ENCODE measurements at regions not wholly inside any gene's neighbourhood (a gene's known extent, or its start where the extent isn't known, plus 50 kb on each side); places are given as distances from the start of the nearest gene placed in this dataset.

- ChIA-PET CTCF (no interaction called here), POLR2A (no interaction called here)
- Histone ChIP-seq H3K4me3 (ENCODE audit: control insufficient read depth in 1 of 7, extremely low read depth in 1 of 7, insufficient read depth in 4 of 7, low read depth in 2 of 7, low read length in 6 of 7) (no peak overlapping the region), H3K4me1 (ENCODE audit: control extremely low read depth in 1 of 4, control insufficient read depth in 4 of 4, insufficient read depth in 4 of 4, low read length in 3 of 4) (no peaks in the 10 kb centered on the region), H3K9me3 (ENCODE audit: control extremely low read depth in 1 of 5, control insufficient read depth in 4 of 5, insufficient read depth in 2 of 5, low read depth in 1 of 5, low read length in 4 of 5) (peaks cover 0 to 1% (median 0%) of the 10 kb centered on the region in 5 experiments), H3K36me3 (ENCODE audit: control insufficient read depth in 4 of 4, insufficient read depth in 4 of 4, low read length in 3 of 4) (no peaks in the 10 kb centered on the region), H3K27ac (ENCODE audit: insufficient read depth in 1 of 2, low read depth in 1 of 2, low read length in 2 of 2, poor library complexity in 1 of 2, severe bottlenecking in 2 of 2) (no peak overlapping the region), H3K27me3 (replicated peaks in 2 of 5; ENCODE audit: control insufficient read depth in 4 of 5, insufficient read depth in 5 of 5, low read length in 4 of 5) (no peaks in the 10 kb centered on the region)
- WGBS (ENCODE audit: insufficient coverage) = no CpG with 5 or more reads among the region's 1 CpG
- DNase-seq = no peak
Observed at GRCh38 chr5:12745537-12745936, 841.3 kb upstream of the CTNND2 start.

GRCh38 chr5:12743582-12743981 lies 839.3 kb upstream of the CTNND2 start:
- WGBS (ENCODE audit: insufficient coverage) = 99% methylated on average over 7 of the region's 9 CpGs
- H3K36me3 ChIP-seq (ENCODE audit: control insufficient read depth in 4 of 4, insufficient read depth in 4 of 4, low read length in 3 of 4) = no peaks in the 10 kb centered on the region
- no peaks in the 10 kb centered on the region for H3K9me3 ChIP-seq (ENCODE audit: control extremely low read depth in 1 of 5, control insufficient read depth in 4 of 5, insufficient read depth in 2 of 5, low read depth in 1 of 5, low read length in 4 of 5)
- no peak for DNase-seq
- H3K27ac ChIP-seq (ENCODE audit: insufficient read depth in 1 of 2, low read depth in 1 of 2, low read length in 2 of 2, poor library complexity in 1 of 2, severe bottlenecking in 2 of 2) = no peak overlapping the region
- no peak overlapping the region for H3K4me3 ChIP-seq (ENCODE audit: control insufficient read depth in 1 of 7, extremely low read depth in 1 of 7, insufficient read depth in 4 of 7, low read depth in 2 of 7, low read length in 6 of 7)
- no peaks in the 10 kb centered on the region for H3K27me3 ChIP-seq (replicated peaks in 2 of 5; ENCODE audit: control insufficient read depth in 4 of 5, insufficient read depth in 5 of 5, low read length in 4 of 5)
- ChIA-PET POLR2A (no interaction called here), CTCF (no interaction called here)
- no peaks in the 10 kb centered on the region for H3K4me1 ChIP-seq (ENCODE audit: control extremely low read depth in 1 of 4, control insufficient read depth in 4 of 4, insufficient read depth in 4 of 4, low read length in 3 of 4)

- 100% methylated on average over 1 of the region's 1 CpG for WGBS (ENCODE audit: insufficient coverage)
- H3K9me3 ChIP-seq (ENCODE audit: control extremely low read depth in 1 of 5, control insufficient read depth in 4 of 5, insufficient read depth in 2 of 5, low read depth in 1 of 5, low read length in 4 of 5) = peaks cover 0 to 3% (median 0%) of the 10 kb centered on the region in 5 experiments
- DNase-seq = no peak
- POLR2A ChIA-PET = no interaction called here
- H3K27ac ChIP-seq (ENCODE audit: insufficient read depth in 1 of 2, low read depth in 1 of 2, low read length in 2 of 2, poor library complexity in 1 of 2, severe bottlenecking in 2 of 2) = no peak overlapping the region
- H3K36me3 ChIP-seq (ENCODE audit: control insufficient read depth in 4 of 4, insufficient read depth in 4 of 4, low read length in 3 of 4) = no peaks in the 10 kb centered on the region
- CTCF ChIA-PET = interaction anchor here (1.1 kb wide), 1 partner anchor 24 kb away, joined by 3 read pairs; no protein-coding TSS in a partner anchor
- peaks cover 0 to 3% (median 0%) of the 10 kb centered on the region in 4 experiments for H3K4me1 ChIP-seq (ENCODE audit: control extremely low read depth in 1 of 4, control insufficient read depth in 4 of 4, insufficient read depth in 4 of 4, low read length in 3 of 4)
- H3K27me3 ChIP-seq (replicated peaks in 2 of 5; ENCODE audit: control insufficient read depth in 4 of 5, insufficient read depth in 5 of 5, low read length in 4 of 5) = no peaks in the 10 kb centered on the region
- no peak overlapping the region for H3K4me3 ChIP-seq (ENCODE audit: control insufficient read depth in 1 of 7, extremely low read depth in 1 of 7, insufficient read depth in 4 of 7, low read depth in 2 of 7, low read length in 6 of 7)
Observed at GRCh38 chr5:12730354-12730753, 826.1 kb upstream of the CTNND2 start.

GRCh38 chr5:12716664-12717063 lies 812.4 kb upstream of the CTNND2 start:
- H3K9me3 ChIP-seq (ENCODE audit: control extremely low read depth in 1 of 5, control insufficient read depth in 4 of 5, insufficient read depth in 2 of 5, low read depth in 1 of 5, low read length in 4 of 5) = peaks cover 0 to 13% (median 3%) of the 10 kb centered on the region in 5 experiments
- H3K4me1 ChIP-seq (ENCODE audit: control extremely low read depth in 1 of 4, control insufficient read depth in 4 of 4, insufficient read depth in 4 of 4, low read length in 3 of 4) = no peaks in the 10 kb centered on the region
- CTCF ChIA-PET = no interaction called here
- 96% methylated on average over 5 of the region's 5 CpGs for WGBS (ENCODE audit: insufficient coverage)
- POLR2A ChIA-PET = no interaction called here
- H3K27ac ChIP-seq (ENCODE audit: insufficient read depth in 1 of 2, low read depth in 1 of 2, low read length in 2 of 2, poor library complexity in 1 of 2, severe bottlenecking in 2 of 2) = no peak overlapping the region
- H3K27me3 ChIP-seq (replicated peaks in 2 of 5; ENCODE audit: control insufficient read depth in 4 of 5, insufficient read depth in 5 of 5, low read length in 4 of 5) = no peaks in the 10 kb centered on the region
- H3K36me3 ChIP-seq (ENCODE audit: control insufficient read depth in 4 of 4, insufficient read depth in 4 of 4, low read length in 3 of 4) = no peaks in the 10 kb centered on the region
- DNase-seq = no peak
- H3K4me3 ChIP-seq (ENCODE audit: control insufficient read depth in 1 of 7, extremely low read depth in 1 of 7, insufficient read depth in 4 of 7, low read depth in 2 of 7, low read length in 6 of 7) = no peak overlapping the region

- ChIA-PET CTCF (no interaction called here), POLR2A (no interaction called here)
- no peaks in the 10 kb centered on the region for H3K36me3 ChIP-seq (ENCODE audit: control insufficient read depth in 4 of 4, insufficient read depth in 4 of 4, low read length in 3 of 4)
- H3K27me3 ChIP-seq (replicated peaks in 2 of 5; ENCODE audit: control insufficient read depth in 4 of 5, insufficient read depth in 5 of 5, low read length in 4 of 5) = no peaks in the 10 kb centered on the region
- H3K4me1 ChIP-seq (ENCODE audit: control extremely low read depth in 1 of 4, control insufficient read depth in 4 of 4, insufficient read depth in 4 of 4, low read length in 3 of 4) = no peaks in the 10 kb centered on the region
- H3K4me3 ChIP-seq (ENCODE audit: control insufficient read depth in 1 of 7, extremely low read depth in 1 of 7, insufficient read depth in 4 of 7, low read depth in 2 of 7, low read length in 6 of 7) = no peak overlapping the region
- H3K27ac ChIP-seq (ENCODE audit: insufficient read depth in 1 of 2, low read depth in 1 of 2, low read length in 2 of 2, poor library complexity in 1 of 2, severe bottlenecking in 2 of 2) = no peak overlapping the region
- H3K9me3 ChIP-seq (ENCODE audit: control extremely low read depth in 1 of 5, control insufficient read depth in 4 of 5, insufficient read depth in 2 of 5, low read depth in 1 of 5, low read length in 4 of 5) = no peaks in the 10 kb centered on the region
- DNase-seq = no peak
Observed at GRCh38 chr5:12707560-12707959, 803.3 kb upstream of the CTNND2 start.

- no peaks in the 10 kb centered on the region for H3K9me3 ChIP-seq (ENCODE audit: control extremely low read depth in 1 of 5, control insufficient read depth in 4 of 5, insufficient read depth in 2 of 5, low read depth in 1 of 5, low read length in 4 of 5)
- no peaks in the 10 kb centered on the region for H3K27me3 ChIP-seq (replicated peaks in 2 of 5; ENCODE audit: control insufficient read depth in 4 of 5, insufficient read depth in 5 of 5, low read length in 4 of 5)
- H3K4me3 ChIP-seq (ENCODE audit: control insufficient read depth in 1 of 7, extremely low read depth in 1 of 7, insufficient read depth in 4 of 7, low read depth in 2 of 7, low read length in 6 of 7) = no peak overlapping the region
- peak; percentile 9 to 24 (median 10) for DNase-seq
- WGBS (ENCODE audit: insufficient coverage) = 100% methylated on average over 1 of the region's 2 CpGs
- no peaks in the 10 kb centered on the region for H3K36me3 ChIP-seq (ENCODE audit: control insufficient read depth in 4 of 4, insufficient read depth in 4 of 4, low read length in 3 of 4)
- H3K27ac ChIP-seq (ENCODE audit: insufficient read depth in 1 of 2, low read depth in 1 of 2, low read length in 2 of 2, poor library complexity in 1 of 2, severe bottlenecking in 2 of 2) = no peak overlapping the region
- CTCF ChIA-PET = interaction anchor here (0.7 to 1.7 kb wide), 4 partner anchors 10 to 778 kb away, joined by 4 to 5 read pairs (median 4); no protein-coding TSS in a partner anchor
- POLR2A ChIA-PET = no interaction called here
- no peaks in the 10 kb centered on the region for H3K4me1 ChIP-seq (ENCODE audit: control extremely low read depth in 1 of 4, control insufficient read depth in 4 of 4, insufficient read depth in 4 of 4, low read length in 3 of 4)
Observed at GRCh38 chr5:12704955-12705354, 800.7 kb upstream of the CTNND2 start.

- H3K36me3 ChIP-seq (ENCODE audit: control insufficient read depth in 4 of 4, insufficient read depth in 4 of 4, low read length in 3 of 4) = no peaks in the 10 kb centered on the region
- ChIA-PET POLR2A (no interaction called here), CTCF (no interaction called here)
- 90% methylated on average over 1 of the region's 1 CpG for WGBS (ENCODE audit: insufficient coverage)
- DNase-seq = no peak
- no peak overlapping the region for H3K27ac ChIP-seq (ENCODE audit: insufficient read depth in 1 of 2, low read depth in 1 of 2, low read length in 2 of 2, poor library complexity in 1 of 2, severe bottlenecking in 2 of 2)
- H3K9me3 ChIP-seq (ENCODE audit: control extremely low read depth in 1 of 5, control insufficient read depth in 4 of 5, insufficient read depth in 2 of 5, low read depth in 1 of 5, low read length in 4 of 5) = no peaks in the 10 kb centered on the region
- no peak overlapping the region for H3K4me3 ChIP-seq (ENCODE audit: control insufficient read depth in 1 of 7, extremely low read depth in 1 of 7, insufficient read depth in 4 of 7, low read depth in 2 of 7, low read length in 6 of 7)
- H3K4me1 ChIP-seq (ENCODE audit: control extremely low read depth in 1 of 4, control insufficient read depth in 4 of 4, insufficient read depth in 4 of 4, low read length in 3 of 4) = no peaks in the 10 kb centered on the region
- no peaks in the 10 kb centered on the region for H3K27me3 ChIP-seq (replicated peaks in 2 of 5; ENCODE audit: control insufficient read depth in 4 of 5, insufficient read depth in 5 of 5, low read length in 4 of 5)
Observed at GRCh38 chr5:12703254-12703653, 799.0 kb upstream of the CTNND2 start.

Measured in common myeloid progenitor, CD34-positive (primary cell).